EH (cell line): ENCODE measurements at regions not wholly inside any gene's neighbourhood (a gene's known extent, or its start where the extent isn't known, plus 50 kb on each side); places are given as distances from the start of the nearest gene placed in this dataset.

Experiments used
- DNase-seq: peaks from one replicate; pipeline ENCODE4 v3.0.0-alpha.2; 2015; ENCODE audit warnings: low read depth

DNA sequence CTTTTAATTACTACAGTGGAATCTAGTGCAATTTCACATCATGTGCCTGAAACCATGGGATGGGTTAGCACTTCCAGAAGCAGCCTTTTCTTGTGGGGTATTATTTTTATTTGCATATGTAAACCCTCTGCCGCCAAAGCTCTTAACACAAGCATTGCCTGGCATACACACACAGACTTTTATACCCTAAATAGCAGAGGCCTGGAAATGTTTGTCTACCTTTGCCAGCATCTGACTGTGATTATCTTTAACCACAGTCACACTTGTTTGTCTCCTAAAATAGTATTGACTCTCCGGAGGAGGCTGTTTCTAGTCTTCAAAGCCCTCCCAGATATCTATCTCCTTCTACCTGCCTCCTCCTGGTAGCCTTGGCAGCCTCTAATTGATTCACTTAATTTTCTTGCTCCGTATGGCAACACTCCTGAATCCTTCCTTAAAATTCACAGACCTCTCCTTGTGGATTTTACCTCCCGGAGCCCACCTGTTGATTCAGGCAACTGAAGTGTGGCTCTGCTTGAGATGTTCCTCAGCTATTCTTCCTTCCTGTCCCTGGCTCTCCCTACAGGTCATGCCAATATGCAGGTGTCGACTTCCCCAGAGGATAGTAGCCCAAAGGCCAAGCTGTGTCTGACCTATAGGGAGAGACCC is 127.1 kb upstream of the UMPS start:
- DNase-seq: no peak

DNA sequence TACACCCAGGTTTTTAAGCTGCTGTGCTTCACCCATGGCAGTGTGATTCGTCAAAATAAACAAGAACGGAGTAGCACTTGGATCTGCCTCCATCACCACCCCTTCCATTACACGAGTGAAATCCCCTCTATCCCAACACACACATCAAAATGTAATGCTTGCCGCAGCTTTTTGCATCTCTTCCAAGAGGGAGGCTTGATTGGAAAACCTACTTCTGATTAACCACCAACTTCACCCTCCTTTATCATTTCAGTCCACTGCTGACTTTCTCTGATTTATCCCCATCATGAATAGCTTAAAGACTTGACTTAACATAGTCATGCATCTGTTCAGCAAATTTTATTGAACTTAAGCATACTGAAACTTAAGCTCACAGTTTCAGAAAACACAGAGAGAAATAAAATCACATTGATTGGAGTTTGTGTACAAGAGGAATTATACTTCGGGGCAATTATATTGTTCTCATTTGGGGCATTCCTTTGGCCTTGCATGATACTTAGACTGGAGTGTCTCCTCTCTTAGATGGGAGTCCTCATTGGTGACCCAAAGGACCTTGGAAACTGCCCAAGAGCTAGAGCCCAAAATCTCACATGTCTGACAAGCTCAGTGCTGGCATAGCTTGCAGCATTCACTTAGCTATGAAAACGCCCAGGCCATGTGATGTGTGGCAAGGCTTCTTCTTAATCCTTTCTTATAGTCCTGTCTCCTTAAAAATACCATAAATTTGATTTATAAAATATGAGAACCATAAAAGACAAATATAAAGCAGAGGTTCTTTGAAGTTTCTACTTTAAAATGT is 124.3 kb upstream of the UMPS start:
- DNase-seq: no peak

DNA sequence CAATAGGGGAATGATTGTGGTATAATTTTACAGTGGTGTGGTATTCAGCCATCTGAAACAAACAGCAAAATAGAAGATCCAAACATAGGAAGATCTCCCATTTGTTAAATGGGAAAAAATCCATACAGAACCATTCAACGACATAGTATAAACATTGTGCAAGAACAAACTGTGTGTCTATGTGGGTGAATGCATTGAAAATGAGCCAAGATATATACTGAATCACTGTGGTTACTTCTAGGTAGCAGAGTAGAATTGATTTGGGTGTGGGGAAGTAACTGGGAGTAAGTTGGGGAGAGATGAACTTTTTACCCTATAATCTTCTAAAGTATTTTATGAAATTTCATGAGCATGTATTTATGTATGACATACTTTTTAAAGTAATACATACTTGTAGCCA is 123.1 kb upstream of the UMPS start:
- peak; percentile 64 for DNase-seq

DNA sequence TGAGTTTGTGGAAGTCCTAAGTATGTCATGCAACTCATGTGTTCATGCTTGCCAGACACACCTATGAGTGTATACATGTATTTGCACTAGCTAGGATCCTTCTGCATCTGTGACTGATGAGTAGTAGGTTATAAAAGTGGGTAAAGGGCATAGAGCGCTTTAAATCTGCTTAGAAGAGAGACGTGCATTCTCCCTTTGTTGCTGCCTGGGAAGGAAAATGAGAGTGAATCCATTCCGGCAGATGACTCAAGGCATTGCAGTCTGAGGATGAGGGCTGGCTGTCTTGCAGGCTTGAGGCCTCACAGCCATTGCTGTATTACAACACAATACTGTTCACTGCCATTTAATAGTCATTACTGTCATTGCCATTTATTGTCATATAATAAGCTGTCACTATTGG is 120.8 kb upstream of the UMPS start:
- peak; percentile 15 for DNase-seq

DNA sequence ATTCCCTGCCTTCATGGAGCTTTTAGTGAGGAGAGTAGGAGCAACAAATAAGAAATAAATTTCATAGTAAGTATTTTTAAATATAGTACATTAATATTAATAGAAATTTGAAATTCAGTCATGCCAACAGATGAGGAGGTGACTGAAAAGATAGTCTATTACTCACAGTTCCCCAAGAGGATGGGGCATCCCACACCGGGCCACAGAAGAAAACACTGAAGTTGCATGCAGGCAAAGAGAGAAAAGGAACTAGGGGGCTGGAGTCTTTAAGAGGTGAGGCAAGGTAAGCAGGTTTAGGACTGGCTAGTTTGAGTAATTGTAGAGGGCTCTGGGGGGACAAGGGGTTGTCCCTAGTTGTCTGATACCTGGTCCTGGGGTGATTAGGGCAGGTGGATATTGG is 120.1 kb upstream of the UMPS start:
- no peak for DNase-seq

DNA sequence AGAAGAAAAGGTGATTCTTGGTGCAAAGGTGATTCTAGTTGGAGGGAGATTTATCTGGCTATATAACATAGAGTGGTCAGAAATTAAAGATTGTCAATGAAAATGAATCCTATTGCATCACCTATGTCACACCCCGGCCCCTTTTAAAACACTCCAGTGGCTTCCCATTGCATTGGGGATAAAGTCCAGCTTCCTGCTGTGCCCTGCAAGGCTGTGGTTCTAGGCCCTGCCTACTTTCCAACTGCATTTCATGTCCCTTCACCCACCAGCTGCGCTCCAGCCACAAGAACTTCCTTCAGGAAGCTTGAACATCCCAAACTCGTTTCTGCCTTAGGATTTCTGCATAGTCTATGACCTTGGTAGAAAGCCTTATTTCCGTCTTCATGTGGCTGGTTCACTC is 118.7 kb upstream of the UMPS start:
- no peak for DNase-seq

DNA sequence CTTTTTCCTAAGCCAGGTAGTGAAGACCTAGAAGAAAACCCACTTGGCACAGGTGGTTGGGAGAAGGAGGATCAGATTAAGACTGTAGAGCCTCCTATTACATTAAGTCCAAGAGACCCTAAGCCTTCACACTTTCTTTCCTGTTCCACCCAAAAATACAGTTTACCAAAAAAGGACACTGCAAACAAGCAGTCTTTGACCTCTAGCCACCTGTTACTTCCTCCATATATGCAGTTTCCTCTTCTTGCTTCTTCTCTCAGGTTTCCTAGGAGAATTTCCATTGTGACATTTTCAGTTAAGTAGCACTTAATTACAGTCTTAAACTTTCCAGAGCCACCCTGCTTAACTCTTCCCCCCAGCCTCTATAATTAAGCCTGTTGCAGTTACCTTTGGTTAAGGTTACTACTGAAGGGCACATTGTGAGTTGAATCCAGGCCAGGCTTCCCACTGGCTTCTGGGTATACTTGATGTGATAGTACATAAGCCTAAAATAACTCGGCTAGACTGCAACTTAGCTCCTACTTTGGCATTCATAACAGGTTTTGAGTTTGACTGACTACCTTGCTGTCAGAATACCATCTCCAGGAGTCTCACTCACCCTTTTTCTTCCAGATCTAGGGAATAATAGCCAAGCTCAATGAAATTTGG is 114.2 kb upstream of the UMPS start:
- DNase-seq: no peak

DNA sequence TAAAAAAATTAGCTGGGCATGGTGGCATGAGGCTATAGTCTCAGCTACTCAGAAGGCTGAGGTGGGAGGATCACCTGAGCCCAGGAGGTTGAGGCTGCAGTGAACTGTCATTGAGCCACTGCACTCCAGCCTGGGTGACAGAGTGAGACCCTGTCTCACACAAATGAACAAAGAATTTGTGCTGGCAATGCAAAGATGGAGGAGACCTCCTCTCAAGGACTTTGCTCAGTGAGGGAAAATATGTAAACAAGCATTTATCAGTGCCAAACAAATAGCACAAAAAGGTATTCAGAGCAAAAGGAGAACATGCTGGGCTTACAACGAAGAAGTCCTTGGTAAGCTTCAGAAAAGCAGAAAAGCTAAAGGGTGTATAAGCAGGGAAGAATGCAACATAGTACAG is 113.1 kb upstream of the UMPS start:
- DNase-seq: no peak

DNA sequence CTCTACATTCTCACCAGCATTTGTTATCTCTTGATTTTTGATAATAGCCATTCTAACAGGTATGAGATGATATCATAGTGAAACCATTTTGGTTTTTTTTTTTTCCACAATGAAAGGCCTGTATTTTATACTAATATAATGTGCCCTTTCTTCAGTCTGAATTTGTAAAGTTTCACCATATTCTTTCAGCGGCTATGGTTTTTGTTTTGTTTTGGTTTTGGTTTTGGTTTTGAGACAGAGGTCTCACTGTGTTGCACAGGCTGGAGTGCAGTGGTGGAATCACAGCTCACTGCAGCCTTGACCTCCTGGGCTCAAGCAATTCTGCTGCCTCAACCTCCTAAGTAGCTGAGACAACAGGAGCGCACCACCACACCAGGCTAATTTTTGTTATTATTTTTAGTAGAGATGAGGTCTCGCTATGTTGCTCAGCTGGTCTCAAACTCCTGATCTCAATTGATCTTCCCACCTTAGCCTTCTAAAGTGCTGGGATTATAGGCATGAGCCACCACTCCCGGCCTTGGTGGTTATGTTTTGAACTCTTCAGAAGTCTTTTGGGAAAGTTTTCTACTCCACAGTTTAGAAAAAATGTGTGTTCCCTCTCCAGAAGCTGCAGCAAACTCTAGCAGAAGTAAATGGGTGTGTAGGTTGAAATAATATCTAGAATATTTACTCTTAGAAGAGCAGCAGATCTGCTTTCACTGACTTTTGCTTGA is 110.2 kb upstream of the UMPS start:
- no peak for DNase-seq

DNA sequence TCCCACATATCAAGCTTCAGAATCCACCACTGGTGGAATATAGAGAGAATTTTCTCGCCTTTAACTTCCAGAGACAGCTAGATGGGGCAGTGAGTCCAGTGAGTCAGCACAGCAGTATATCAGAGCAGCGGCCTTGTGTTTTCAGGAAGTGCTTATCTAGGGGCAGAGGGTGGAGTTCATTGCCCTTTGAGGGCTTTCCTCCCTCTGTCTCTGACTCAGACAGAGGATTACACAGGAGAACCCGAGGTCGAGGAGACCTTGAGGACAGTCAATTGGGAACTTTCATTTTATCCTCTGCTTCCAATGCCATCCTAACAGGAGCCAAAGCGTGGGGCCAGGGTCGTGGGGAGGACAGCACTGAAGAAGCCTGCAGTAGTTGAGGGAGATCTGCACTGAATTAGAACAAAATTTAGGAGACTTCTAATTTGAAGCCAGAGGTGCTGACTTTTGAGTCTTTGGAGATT is 109.6 kb upstream of the UMPS start:
- DNase-seq: peak; percentile 46

DNA sequence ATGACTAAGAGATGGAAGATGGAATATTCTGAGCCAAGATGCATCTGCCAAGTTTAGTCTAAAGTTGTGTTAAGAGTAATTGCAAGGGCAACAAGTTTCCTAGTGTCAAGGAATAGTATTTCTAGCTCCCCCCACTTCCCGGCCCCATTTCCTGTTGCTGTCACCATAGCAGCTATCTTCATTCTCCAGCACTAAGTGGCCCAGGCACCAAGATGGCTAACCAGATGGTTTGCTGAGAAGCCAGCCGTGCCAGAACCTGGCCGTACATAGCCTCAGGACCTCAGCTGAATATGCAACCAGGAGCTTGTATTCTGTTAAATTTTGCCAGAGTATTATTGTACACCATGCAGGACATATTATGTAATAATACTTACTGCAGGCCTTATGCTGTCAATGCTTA is 108.8 kb upstream of the UMPS start:
- DNase-seq: peak; percentile 5

DNA sequence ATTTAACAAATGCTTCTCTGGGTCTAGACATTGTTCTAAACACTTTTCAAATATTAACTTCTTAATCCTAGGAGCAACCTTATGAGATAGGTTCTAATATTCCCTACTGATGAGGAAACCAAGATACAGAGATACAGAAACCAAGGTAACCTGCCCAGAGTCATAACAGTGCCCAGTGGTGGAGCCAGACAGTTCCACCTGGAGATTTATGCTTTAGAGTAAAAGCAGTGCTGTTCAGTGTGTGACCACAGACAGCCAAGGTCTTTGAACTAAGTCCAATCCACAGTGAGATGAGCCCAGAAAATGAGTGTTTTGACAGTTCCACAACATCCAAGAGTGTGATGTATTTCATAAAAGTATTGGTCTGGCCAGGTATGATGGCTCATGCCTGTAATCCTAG is 105.2 kb upstream of the UMPS start:
- DNase-seq: no peak

DNA sequence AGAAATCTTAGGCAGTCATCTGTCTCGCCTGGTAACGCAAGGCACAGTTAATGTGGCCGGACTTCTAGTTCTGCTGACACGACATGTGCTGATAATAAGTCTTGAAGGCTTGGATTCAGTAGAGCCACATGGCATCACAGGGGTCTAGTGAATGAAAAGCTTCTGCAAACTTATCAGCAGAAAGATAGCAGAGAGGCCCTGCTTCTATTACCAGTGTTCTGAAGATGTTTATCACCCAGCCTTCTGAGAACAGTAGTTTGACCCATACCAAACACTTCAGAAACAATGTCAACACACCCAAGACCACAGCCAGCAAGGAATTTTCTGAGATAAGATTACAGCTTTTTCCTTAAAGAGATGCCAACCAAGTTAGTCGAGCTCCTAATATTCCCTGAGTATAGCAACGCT is 102.7 kb upstream of the UMPS start:
- peak; percentile 31 for DNase-seq

DNA sequence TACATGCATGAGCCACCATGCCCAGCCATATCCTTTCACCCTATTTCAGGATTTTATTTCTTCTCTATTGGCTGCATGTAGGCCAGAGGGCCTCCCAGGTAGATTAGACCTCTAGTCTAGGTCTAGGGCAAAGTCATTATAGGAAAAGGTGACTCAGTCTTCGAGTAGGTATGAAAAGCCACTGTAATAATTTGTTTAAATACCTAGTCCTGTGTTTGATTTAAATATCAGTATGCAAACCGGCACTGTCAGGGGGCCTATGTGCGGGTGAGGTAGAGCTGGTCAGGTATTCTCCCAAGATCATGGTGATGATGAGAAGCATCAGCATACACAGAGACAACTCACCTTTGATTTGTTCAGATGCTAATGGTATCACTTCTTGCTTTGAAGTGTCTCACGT is 101.4 kb upstream of the UMPS start:
- no peak for DNase-seq

DNA sequence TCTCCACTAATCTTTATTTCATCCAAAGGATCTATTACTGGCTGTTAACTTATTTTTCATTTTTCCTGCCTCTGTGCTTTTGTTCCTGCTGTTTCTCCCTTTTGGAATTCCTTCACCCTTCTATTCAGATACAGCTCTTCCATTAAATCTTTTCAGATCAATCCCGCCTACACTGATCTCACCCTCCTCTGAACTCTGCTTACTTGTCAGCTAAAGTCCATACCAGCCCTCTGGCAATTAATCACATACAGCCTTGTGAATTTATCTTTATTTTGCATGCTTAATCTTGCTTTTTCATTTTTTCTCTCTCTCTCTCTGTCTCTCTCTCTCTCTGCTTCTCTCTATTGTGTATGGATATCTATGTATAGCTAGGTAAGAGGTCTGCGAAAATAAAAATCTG is 100.8 kb upstream of the UMPS start:
- no peak for DNase-seq

DNA sequence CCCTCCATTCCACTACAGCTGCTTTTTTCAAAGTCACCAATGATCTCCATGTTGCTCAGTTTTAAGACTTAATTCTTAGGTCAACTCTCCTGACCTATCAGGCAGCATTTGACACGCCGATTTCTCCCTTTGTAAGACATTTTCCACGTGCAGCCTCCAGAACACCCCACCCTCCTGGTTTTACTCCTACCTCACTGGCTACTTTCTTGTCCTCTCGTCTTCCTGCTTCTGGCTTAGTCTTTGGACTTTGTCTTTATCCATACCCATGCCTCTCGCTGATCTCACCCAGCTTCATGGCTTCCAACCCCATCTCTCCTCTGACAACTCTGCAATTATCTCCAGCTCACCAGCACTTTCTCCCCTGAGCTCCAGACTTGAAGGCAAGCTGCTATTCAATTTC is 99.3 kb upstream of the UMPS start:
- no peak for DNase-seq

DNA sequence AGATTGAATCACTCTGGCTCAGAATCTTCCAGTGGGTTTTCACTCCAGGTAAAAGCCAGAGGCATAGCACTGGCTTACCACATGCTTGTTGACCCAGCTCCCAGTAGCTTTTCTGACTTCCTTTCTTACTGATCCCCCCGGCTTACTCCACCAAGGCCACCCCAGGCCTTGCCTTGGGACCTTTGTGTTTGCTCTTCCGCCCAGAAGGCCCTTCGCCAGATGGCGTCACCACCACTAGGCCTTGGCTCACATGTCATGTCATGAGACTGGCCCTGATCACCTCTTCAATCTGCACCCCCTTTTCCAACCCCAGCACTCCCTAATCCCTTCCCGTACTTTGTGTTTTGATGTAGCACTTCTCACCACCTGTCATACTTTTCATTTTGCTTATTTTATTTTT is 98.5 kb upstream of the UMPS start:
- DNase-seq: no peak

DNA sequence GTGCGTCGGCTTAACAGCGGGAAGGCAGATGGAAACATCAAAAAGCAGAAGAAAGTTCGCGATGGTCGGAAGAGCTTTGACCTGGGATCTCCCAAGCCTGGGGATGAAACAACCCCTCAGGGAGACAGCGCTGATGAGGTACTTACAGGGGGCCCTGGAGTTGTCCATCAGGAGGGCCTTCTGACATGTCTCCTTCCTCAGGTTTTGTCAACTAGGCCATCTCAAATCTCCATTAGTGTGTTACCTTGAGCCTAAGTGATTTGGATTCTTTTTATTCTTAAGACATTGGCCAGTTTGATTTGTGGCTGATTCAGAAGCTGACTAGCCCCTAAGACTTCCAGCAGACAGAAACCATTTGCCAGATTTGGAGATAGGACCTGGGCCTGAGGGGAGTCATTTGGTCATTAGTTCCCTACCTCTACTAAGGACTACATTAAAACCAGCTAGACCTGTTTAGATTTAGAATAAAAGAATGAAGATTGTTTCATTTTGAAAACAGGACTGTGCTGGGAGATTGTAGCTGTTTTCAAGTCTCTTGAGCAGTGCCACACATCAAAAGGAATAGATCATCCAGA is 97.6 kb upstream of the UMPS start:
- no peak for DNase-seq

DNA sequence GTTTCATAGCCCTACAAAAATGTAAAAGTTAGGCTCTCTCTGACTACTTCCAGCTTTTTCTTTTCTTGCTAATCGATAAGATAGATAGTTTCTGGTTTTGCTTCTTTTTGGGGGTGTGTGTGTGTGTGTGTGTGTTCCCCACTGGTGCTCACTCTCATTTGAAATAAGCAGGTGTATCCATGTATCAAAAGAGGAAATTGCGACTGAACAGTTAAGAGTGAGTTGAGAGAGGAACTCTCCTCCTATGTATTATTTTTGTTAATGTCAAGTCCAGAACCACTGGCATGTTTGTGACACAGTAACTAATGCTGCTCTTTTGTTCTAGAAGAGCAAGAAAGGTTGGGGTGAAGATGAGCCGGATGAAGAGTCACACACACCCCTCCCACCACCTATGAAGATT is 96.7 kb upstream of the UMPS start:
- DNase-seq: no peak

DNA sequence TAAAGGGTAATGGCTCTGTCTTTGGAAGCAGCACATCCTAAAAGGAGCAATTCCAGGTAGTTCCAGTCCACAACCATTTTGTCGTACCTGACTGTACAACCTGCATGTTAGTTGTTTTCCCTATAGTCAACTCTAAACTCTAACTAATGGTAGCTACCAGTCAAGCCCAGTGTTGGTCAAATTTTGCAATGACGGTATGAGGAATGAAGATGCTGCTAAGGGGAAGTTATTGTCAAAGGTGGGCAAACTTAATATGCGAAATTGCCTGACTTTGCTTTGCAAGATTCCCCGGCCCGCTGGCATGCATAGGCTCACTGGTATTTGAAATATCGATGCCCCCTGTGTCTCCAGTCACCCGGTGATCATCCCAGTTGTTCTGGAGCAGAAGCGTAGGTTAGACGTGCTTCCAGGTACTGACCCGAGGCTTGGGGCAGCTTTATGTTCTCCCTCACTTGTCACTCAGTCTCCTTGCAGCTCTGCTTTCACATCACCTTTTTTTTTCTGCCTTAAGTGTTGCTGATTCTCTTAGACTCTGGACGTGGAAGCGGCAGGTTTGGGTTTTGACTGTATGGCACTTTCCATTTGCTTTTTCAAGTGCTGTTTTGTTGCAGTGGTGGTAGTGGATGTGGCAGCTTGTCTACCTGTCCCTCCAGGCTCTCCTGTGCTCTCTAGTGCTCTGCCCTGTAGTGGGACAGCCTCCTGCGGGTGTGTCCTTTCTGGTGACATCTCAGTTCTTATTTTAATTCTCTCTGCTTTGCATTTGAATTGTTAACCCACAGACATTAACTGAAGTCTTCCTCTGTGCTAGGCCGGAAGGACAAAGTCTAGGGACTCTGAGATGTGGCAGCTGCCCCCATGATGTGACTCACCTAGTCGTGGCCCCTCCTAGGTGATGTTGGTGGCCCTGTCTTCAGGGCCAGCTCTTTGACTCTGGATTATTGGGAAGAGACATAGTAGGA is 95.8 kb upstream of the UMPS start:
- DNase-seq: no peak

DNA sequence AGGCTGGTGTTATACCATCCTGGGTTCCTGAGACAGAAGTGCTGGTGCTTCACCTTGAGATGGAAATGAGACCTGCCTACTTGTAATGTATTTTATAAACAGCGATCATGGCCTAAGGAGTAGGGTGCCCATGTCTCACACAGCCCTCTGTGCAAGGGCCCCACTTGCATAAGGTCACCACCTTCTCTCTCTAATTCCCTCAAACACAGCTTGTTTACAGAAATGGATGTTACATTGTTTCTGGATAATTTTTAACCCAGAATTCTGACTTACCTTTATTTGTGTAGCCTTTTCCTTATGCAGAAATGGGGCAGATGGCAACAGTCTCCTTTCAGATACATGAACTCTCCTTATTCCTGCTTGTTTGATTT is 95.1 kb upstream of the UMPS start:
- no peak for DNase-seq
